ENCODE measurements at regions not wholly inside any gene's neighbourhood (a gene's known extent, or its start where the extent isn't known, plus 50 kb on each side); places are given as distances from the start of the nearest gene placed in this dataset.
"Not testable (repeated sequence)": the region's sequence is repeated elsewhere in the genome, so short reads cannot be mapped to it uniquely, and the experiment has no call there.

GRCh38 chr14:106166232-106166631 is 639.8 kb downstream of the TMEM121 start:
- H3K27ac Mint-ChIP-seq, result no peak overlapping the region
- H3K4me3 Mint-ChIP-seq, result no peak overlapping the region

GRCh38 chr14:106166650-106167204 is 640.3 kb downstream of the TMEM121 start:
- no peak overlapping the region for H3K4me3 Mint-ChIP-seq
- H3K27me3 Mint-ChIP-seq, result peaks cover 37% of the 10 kb centered on the region
- no peak overlapping the region for H3K27ac Mint-ChIP-seq
- H3K4me1 Mint-ChIP-seq, result peaks cover 29% of the 10 kb centered on the region
- no peak for DNase-seq
- ATAC-seq, result no peak
- no peaks in the 10 kb centered on the region for H3K9me3 Mint-ChIP-seq

More at GRCh38 chr14:106166232-106166631, 639.8 kb downstream of the TMEM121 start:
- no peaks in the 10 kb centered on the region for H3K9me3 Mint-ChIP-seq
- DNase-seq (no peak), ATAC-seq (no peak)
- peaks cover 29% of the 10 kb centered on the region for H3K4me1 Mint-ChIP-seq
- peaks cover 42% of the 10 kb centered on the region for H3K27me3 Mint-ChIP-seq

DNA sequence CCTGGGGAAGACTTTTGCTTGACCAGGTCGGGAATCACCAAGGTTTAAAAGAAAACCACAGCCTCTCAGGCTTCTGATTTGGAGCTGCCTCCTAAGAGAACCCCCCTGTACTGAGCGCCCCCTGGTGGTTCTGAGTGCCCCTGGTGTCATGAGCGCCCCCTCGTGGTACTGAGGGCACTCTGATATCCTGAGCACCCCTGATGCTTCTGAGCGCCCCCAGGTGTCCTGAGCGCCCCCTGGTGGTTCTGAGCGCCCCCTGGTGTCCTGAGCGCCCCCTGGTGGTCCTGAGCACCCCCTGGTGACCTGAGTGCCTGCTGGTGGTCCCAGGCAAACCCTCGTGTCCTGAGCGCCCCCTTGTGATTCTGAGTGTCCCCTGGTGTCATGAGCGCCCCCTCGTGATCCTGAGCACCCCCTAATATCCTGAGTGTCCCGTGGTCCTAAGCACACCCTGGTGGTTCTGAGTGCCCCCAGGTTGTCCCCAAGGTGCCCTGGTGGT is 643.8 kb downstream of the TMEM121 start:
- not testable (repeated sequence) for H3K27ac Mint-ChIP-seq, H3K9me3 Mint-ChIP-seq, H3K4me3 Mint-ChIP-seq, ATAC-seq
- Mint-ChIP-seq H3K4me1 (peaks cover 29% of the 10 kb centered on the region), H3K27me3 (peaks cover 14% of the 10 kb centered on the region)
- peak; percentile 76 to 89 for DNase-seq

GRCh38 chr14:106174206-106174605 is 647.8 kb downstream of the TMEM121 start:
- Mint-ChIP-seq H3K27ac (no peak overlapping the region), H3K9me3 (no peaks in the 10 kb centered on the region), H3K4me1 (peaks cover 53% of the 10 kb centered on the region), H3K27me3 (peaks cover 10% of the 10 kb centered on the region), H3K4me3 (peak overlapping the region in 1 of 2 donors; percentile 61)
- ATAC-seq, result peak; percentile 56
- DNase-seq, result peak in 1 of 2 donors; percentile 28

DNA sequence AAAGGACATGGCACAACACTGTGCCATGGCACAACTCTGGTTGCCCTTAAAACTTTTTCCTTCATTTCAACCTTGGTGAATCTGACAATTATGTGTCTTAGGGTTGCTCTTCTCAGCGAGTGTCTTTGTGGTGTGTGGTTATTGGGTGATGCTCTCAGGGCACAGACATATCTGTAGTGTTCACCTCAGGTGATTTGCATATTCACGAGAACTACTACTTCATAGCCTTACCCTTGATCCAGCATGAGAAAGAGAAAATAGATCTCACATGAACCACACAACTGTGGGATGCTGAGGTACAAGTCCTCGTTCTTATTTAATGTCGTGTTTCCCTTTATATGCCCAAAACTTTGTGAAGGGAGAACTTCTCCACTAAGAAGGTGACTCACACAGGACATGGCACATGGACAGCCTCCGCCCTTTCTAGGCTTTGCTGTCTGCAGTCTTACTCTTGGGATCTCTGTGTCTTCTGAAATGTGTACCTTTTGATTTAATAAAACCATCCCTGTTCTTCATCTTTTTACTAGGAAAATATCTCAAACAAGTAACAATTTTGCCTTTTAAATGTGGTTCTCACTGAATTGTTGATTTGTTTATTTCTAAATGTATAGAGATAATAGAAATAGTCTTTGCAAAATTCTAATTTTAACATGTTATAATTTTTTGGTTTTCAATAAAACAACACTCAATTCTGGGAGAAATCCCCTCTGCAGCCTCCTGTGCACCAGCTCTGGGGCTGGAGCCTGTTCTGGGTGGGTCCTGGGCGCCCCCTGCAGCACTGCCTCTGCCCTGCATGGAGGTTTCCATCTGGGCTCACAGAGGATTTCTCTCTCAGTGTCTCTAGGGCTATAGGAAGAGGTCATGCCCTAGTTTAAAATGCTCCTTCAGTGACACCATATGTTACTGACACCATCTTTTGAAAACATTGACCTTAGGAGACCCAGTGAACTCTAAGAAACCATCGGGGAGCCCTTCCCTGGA is 651.2 kb downstream of the TMEM121 start:
- H3K27ac Mint-ChIP-seq, result not testable (repeated sequence)

DNA sequence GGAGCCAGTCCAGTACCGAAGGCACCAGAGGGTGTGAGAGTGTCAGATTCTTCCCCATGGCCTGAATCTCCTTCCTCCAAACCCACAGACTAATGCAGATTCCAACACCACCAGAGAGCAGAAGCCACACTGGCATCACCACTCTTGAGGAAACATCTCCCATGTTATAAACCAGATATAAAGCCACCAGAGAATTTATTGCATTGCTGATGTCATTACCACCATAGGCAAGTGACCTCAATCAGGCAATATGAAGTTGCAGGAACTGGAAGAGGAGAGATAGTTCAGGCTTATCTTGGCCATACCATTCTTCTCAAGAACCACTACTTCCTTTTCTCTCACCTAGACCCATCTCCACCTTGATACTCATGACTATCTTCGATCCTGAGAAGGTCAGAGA is 653.4 kb downstream of the TMEM121 start:
- Mint-ChIP-seq H3K4me1 (peaks cover 46% of the 10 kb centered on the region), H3K4me3 (no peak overlapping the region), H3K9me3 (no peaks in the 10 kb centered on the region), H3K27ac (no peak overlapping the region), H3K27me3 (peaks cover 28% of the 10 kb centered on the region)
- ATAC-seq (no peak), DNase-seq (no peak)

More for the DNA sequence above, 651.2 kb downstream of the TMEM121 start:
- Mint-ChIP-seq H3K4me1 (peaks cover 43% of the 10 kb centered on the region), H3K4me3 (peak overlapping the region; percentile 24 to 50), H3K27me3 (peaks cover 19% of the 10 kb centered on the region)
- ATAC-seq (peak; percentile 99), DNase-seq (peak; percentile 50 to 53)
- not testable (repeated sequence) for H3K9me3 Mint-ChIP-seq

- ATAC-seq (peak; percentile 95), DNase-seq (peak; percentile 61 to 63)
- Mint-ChIP-seq H3K4me1 (peaks cover 30% of the 10 kb centered on the region), H3K4me3 (peak overlapping the region in 1 of 2 donors; percentile 29), H3K27me3 (peaks cover 16% of the 10 kb centered on the region), H3K27ac (peak overlapping the region in 1 of 2 donors; percentile 42)
- H3K9me3 Mint-ChIP-seq, result not testable (repeated sequence)
These were observed 658.4 kb downstream of the TMEM121 start for GRCh38 chr14:106184771-106185170.

- peak overlapping the region; percentile 46 to 62 for H3K4me3 Mint-ChIP-seq
- peak overlapping the region in 1 of 2 donors; percentile 42 for H3K27ac Mint-ChIP-seq
These were observed 658.9 kb downstream of the TMEM121 start for GRCh38 chr14:106185174-106185836.

DNA sequence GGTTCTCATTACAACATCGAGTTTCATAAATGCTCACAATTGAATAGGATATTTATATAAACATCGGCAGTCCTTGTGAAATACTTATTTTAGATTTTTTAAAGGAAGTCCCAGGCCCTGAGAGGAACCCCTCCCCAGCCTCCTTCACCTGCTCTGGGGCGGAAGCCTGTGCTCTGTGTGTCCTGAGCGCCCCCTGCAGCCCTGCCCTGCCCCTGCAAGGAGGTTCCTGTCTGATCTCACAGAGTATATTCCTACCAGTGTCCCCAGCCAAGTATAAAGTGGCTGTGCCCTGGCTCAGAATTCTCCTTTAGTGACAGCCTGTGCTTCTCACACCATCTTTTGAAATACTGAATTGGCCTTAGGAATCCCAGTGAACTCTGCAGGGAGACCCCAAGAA is 659.5 kb downstream of the TMEM121 start:
- DNase-seq (peak; percentile 39 to 48), ATAC-seq (peak; percentile 75)
- H3K27me3 Mint-ChIP-seq, result peaks cover 21% of the 10 kb centered on the region
- peaks cover 30% of the 10 kb centered on the region for H3K4me1 Mint-ChIP-seq
- no peaks in the 10 kb centered on the region for H3K9me3 Mint-ChIP-seq
- peak overlapping the region; percentile 46 to 62 for H3K4me3 Mint-ChIP-seq
- no peak overlapping the region for H3K27ac Mint-ChIP-seq

More at GRCh38 chr14:106185174-106185836, 658.9 kb downstream of the TMEM121 start:
- Mint-ChIP-seq H3K4me1 (peaks cover 30% of the 10 kb centered on the region), H3K27me3 (peaks cover 16% of the 10 kb centered on the region)
- not testable (repeated sequence) for DNase-seq, H3K9me3 Mint-ChIP-seq
- ATAC-seq, result peak; percentile 47

DNA sequence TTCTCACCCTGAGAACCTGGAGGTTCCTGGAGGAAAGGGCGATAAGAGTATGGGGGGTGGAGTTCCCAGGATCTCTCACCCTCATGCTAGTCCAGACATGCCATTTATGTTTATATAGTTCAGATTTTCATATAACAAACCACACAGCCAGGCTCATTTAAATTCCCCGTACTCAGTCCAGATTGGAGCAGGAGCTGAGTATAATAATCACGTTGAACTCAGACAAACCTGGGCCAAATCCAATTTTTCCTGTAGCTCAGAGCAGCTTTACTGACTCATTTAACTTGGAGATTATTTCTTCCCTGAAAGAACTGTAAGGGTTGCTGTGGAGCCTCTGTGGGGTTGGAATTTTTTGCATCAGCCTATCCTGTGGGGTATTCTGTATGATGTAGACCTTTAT is 660.8 kb downstream of the TMEM121 start:
- Mint-ChIP-seq H3K27ac (no peak overlapping the region), H3K27me3 (peaks cover 32% of the 10 kb centered on the region), H3K4me1 (peaks cover 31% of the 10 kb centered on the region), H3K9me3 (no peaks in the 10 kb centered on the region), H3K4me3 (no peak overlapping the region)
- ATAC-seq (no peak), DNase-seq (no peak)

GRCh38 chr14:106192701-106193100 is 666.3 kb downstream of the TMEM121 start:
- Mint-ChIP-seq H3K27me3 (peaks cover 32% of the 10 kb centered on the region), H3K27ac (peak overlapping the region in 1 of 2 donors; percentile 61), H3K4me1 (peaks cover 25% of the 10 kb centered on the region)
- H3K4me3 Mint-ChIP-seq, H3K9me3 Mint-ChIP-seq: not testable (repeated sequence)
- ATAC-seq (peak; percentile 80), DNase-seq (peak; percentile 24 to 25)

DNA sequence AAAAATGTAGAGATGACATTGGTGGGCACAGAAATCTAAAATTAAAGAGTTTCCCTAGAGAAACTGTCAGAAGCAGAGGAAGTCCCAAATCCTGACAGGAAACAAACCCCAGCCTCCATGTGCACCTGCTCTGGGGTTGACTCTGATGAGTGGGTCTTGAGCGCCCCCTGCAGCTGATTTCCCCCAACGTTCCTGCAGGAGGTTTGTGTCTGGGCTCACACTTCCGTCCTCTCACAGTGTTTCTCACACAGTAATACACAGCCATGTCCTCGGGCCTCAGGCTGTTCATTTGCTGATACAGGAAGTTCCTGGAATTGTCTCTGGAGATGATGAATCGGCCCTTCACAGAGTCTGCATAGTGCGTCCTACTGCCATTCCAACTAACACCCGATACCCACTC is 670.1 kb downstream of the TMEM121 start:
- peak; percentile 53 to 54 for DNase-seq
- not testable (repeated sequence) for ATAC-seq

GRCh38 chr14:106197264-106197663 is 670.9 kb downstream of the TMEM121 start:
- H3K4me3 Mint-ChIP-seq, DNase-seq, H3K9me3 Mint-ChIP-seq, ATAC-seq, H3K27ac Mint-ChIP-seq: not testable (repeated sequence)
- Mint-ChIP-seq H3K4me1 (peaks cover 37% of the 10 kb centered on the region), H3K27me3 (peaks cover 55% of the 10 kb centered on the region)

More for the DNA sequence above, 670.1 kb downstream of the TMEM121 start:
- H3K27ac Mint-ChIP-seq, H3K4me3 Mint-ChIP-seq, H3K9me3 Mint-ChIP-seq: not testable (repeated sequence)
- Mint-ChIP-seq H3K4me1 (peaks cover 38% of the 10 kb centered on the region), H3K27me3 (peaks cover 53% of the 10 kb centered on the region)

GRCh38 chr14:106199097-106199496 is 672.7 kb downstream of the TMEM121 start:
- no peak overlapping the region for H3K4me3 Mint-ChIP-seq
- no peak for DNase-seq
- H3K9me3 Mint-ChIP-seq, result no peaks in the 10 kb centered on the region

More at GRCh38 chr14:106199097-106199496, 672.7 kb downstream of the TMEM121 start:
- Mint-ChIP-seq H3K27me3 (peaks cover 66% of the 10 kb centered on the region), H3K27ac (no peak overlapping the region), H3K4me1 (peaks cover 23% of the 10 kb centered on the region)
- no peak for ATAC-seq

Measured in stimulated activated naive CD8-positive, alpha-beta T cell treated with anti-CD3 and anti-CD28 coated beads, Interleukin-15, amount 100 ng/mL, for 72 hours (primary cell).